ENCODE measurements at regions not wholly inside any gene's neighbourhood (a gene's known extent, or its start where the extent isn't known, plus 50 kb on each side); places are given as distances from the start of the nearest gene placed in this dataset.

DNA sequence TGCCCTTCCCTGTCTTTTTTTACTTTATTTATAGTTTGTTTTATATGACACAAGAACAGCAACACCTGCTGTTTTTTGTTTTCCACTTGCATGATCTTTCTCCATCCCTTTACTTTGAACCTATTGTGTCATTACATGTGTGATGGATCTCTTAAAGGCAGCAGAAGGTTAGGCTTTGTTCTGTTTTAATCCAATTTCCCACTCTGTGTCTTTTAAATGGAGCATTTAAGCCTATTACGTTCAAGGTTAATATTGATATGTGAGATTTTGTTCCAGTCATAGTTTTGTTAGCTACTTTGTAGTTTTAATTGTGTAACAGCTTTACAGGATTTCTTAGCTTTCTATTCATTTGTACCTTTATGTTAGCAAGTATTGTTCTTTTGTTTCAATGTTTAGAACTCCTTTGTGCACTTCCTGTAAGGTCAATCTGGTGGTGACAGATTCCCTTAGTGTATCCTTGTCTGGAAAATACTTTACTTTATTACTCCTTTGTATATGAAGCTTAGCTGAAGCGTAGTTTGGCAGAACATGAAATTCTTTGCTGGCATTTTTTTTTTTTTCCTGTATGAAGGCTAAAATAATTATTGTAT, 1443.0 kb upstream of the LRRTM1 start:
- no peaks in the 10 kb centered on the region for H3K27me3 ChIP-seq (ENCODE audit: insufficient read depth, low read length, poor library complexity)
- no peak overlapping the region for H3K4me2 ChIP-seq (ENCODE audit: low read length)

DNA sequence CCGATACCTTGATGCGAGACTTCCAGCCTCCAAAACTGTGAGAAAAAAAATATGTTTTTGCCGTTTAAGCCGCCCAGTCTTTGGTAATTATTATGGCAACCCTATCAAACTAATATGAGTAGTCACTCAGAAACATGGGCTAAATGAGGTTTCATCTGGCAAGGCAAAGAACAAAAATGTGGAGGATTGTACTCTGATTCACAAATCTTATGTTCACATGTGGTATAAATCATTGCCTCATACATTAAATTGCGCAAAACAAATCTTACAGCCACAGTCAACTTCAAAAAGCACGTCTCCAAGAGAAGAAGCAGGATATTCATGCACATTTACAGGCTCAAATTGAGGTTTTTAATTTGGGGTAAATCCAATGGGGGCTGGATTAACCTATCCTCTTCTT, 1435.4 kb upstream of the LRRTM1 start:
- no CpG with 5 or more reads among the region's 6 CpGs for WGBS (ENCODE audit: extremely low coverage, insufficient coverage, low lambda C conversion rate)
- Histone ChIP-seq H3K4ac (ENCODE audit: low read depth, low read length) (no peak overlapping the region), H4K5ac (ENCODE audit: low read length) (no peak overlapping the region), H3K23ac (ENCODE audit: low read length) (no peak overlapping the region), H3K18ac (ENCODE audit: low read length) (no peak overlapping the region), H3K27ac (ENCODE audit: low read depth, low read length) (no peak overlapping the region), H3K27me3 (ENCODE audit: insufficient read depth, low read length, poor library complexity) (no peaks in the 10 kb centered on the region), H3K79me1 (ENCODE audit: low read length) (no peaks in the 10 kb centered on the region), H2AK5ac (ENCODE audit: low read length) (no peak overlapping the region), H2BK5ac (ENCODE audit: low read length) (no peak overlapping the region), H3K4me3 (ENCODE audit: low read length) (no peak overlapping the region), H4K8ac (ENCODE audit: low read depth, low read length) (no peak overlapping the region), H3K9ac (ENCODE audit: low read length) (no peak overlapping the region), H2BK15ac (replicated peaks; ENCODE audit: low read depth) (no peak overlapping the region), H3K4me1 (ENCODE audit: control insufficient read depth, low read depth, low read length) (no peaks in the 10 kb centered on the region), H3K79me2 (ENCODE audit: control insufficient read depth, insufficient read depth, low read length) (no peaks in the 10 kb centered on the region), H3K4me2 (ENCODE audit: low read length) (no peak overlapping the region), H3K36me3 (ENCODE audit: control insufficient read depth, insufficient read depth, low read length) (no peaks in the 10 kb centered on the region), H2BK120ac (ENCODE audit: low read depth, low read length) (no peak overlapping the region), H3K56ac (ENCODE audit: low read length) (no peak overlapping the region)
- no peak for DNase-seq

More for the DNA sequence above, 1443.0 kb upstream of the LRRTM1 start:
- Histone ChIP-seq H4K8ac (ENCODE audit: low read depth, low read length) (no peak overlapping the region), H3K23ac (ENCODE audit: low read length) (no peak overlapping the region), H2BK120ac (ENCODE audit: low read depth, low read length) (no peak overlapping the region), H3K4me3 (ENCODE audit: low read length) (no peak overlapping the region), H3K79me2 (ENCODE audit: control insufficient read depth, insufficient read depth, low read length) (no peaks in the 10 kb centered on the region), H2BK5ac (ENCODE audit: low read length) (no peak overlapping the region), H3K36me3 (ENCODE audit: control insufficient read depth, insufficient read depth, low read length) (no peaks in the 10 kb centered on the region), H3K56ac (ENCODE audit: low read length) (no peak overlapping the region), H3K4me1 (ENCODE audit: control insufficient read depth, low read depth, low read length) (no peaks in the 10 kb centered on the region), H2AK5ac (ENCODE audit: low read length) (no peak overlapping the region), H4K5ac (ENCODE audit: low read length) (no peak overlapping the region), H3K18ac (ENCODE audit: low read length) (no peak overlapping the region), H2BK15ac (replicated peaks; ENCODE audit: low read depth) (no peak overlapping the region), H3K9ac (ENCODE audit: low read length) (no peak overlapping the region), H3K4ac (ENCODE audit: low read depth, low read length) (no peak overlapping the region), H3K79me1 (ENCODE audit: low read length) (no peaks in the 10 kb centered on the region), H3K27ac (ENCODE audit: low read depth, low read length) (no peak overlapping the region)
- WGBS (ENCODE audit: extremely low coverage, insufficient coverage, low lambda C conversion rate): no CpG with 5 or more reads among the region's 2 CpGs
- no peak for DNase-seq

DNA sequence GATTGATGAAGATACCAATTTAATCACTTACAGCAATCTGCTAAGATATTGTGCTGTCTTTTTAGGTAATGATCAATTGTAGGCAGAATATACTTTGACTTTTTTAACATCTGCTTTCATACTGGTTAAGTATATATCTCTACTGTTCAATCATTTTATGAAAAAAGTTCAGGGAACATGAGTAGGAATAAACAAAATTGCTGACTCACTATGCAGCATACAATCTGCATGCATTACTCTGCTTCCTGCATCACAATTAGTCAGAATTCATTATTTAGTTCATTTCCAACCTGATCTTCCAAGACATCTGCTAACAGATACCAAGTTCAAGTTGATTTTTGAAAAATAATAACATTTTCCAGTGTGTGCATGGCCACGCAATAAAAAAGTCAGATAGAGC, 1430.4 kb upstream of the LRRTM1 start:
- DNase-seq: no peak
- Histone ChIP-seq H3K27ac (ENCODE audit: low read depth, low read length) (no peak overlapping the region), H4K8ac (ENCODE audit: low read depth, low read length) (no peak overlapping the region), H3K79me2 (ENCODE audit: control insufficient read depth, insufficient read depth, low read length) (no peaks in the 10 kb centered on the region), H3K4me3 (ENCODE audit: low read length) (no peak overlapping the region), H3K4me1 (ENCODE audit: control insufficient read depth, low read depth, low read length) (no peaks in the 10 kb centered on the region), H3K56ac (ENCODE audit: low read length) (no peak overlapping the region), H3K79me1 (ENCODE audit: low read length) (no peaks in the 10 kb centered on the region), H2AK5ac (ENCODE audit: low read length) (no peak overlapping the region), H2BK120ac (ENCODE audit: low read depth, low read length) (no peak overlapping the region), H4K5ac (ENCODE audit: low read length) (no peak overlapping the region), H3K27me3 (ENCODE audit: insufficient read depth, low read length, poor library complexity) (no peaks in the 10 kb centered on the region), H3K36me3 (ENCODE audit: control insufficient read depth, insufficient read depth, low read length) (no peaks in the 10 kb centered on the region), H3K23ac (ENCODE audit: low read length) (no peak overlapping the region), H3K18ac (ENCODE audit: low read length) (no peak overlapping the region), H3K9ac (ENCODE audit: low read length) (no peak overlapping the region), H3K4ac (ENCODE audit: low read depth, low read length) (no peak overlapping the region), H2BK5ac (ENCODE audit: low read length) (no peak overlapping the region), H2BK15ac (replicated peaks; ENCODE audit: low read depth) (no peak overlapping the region), H3K4me2 (ENCODE audit: low read length) (no peak overlapping the region)
- no CpG with 5 or more reads among the region's 1 CpG for WGBS (ENCODE audit: extremely low coverage, insufficient coverage, low lambda C conversion rate)

DNA sequence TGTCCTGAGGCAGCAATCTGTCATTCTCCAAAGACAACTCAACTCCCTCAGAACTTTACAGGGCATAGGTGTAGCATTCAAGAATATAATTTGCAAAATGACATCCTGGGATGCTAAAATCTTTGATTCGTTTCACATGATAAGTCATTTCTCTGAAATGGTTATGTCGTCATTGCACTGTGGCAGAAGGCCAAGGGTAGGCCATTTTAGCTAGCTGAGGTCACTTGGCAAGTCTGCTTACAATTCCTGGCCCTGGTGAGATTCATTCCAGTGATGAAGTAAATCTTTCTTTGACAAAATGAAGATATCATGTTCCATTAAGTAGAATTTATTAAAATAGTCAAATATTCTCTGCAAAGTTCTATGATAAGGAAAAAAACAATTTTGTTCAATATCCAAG, 1410.3 kb upstream of the LRRTM1 start:
- Histone ChIP-seq H3K27me3 (ENCODE audit: insufficient read depth, low read length, poor library complexity) (no peaks in the 10 kb centered on the region), H3K4ac (ENCODE audit: low read depth, low read length) (no peak overlapping the region), H3K79me2 (ENCODE audit: control insufficient read depth, insufficient read depth, low read length) (no peaks in the 10 kb centered on the region), H3K4me1 (ENCODE audit: control insufficient read depth, low read depth, low read length) (no peaks in the 10 kb centered on the region), H3K23ac (ENCODE audit: low read length) (no peak overlapping the region), H2BK120ac (ENCODE audit: low read depth, low read length) (no peak overlapping the region), H3K9ac (ENCODE audit: low read length) (no peak overlapping the region), H3K79me1 (ENCODE audit: low read length) (no peaks in the 10 kb centered on the region), H3K18ac (ENCODE audit: low read length) (no peak overlapping the region), H3K56ac (ENCODE audit: low read length) (no peak overlapping the region), H2BK5ac (ENCODE audit: low read length) (no peak overlapping the region), H2AK5ac (ENCODE audit: low read length) (no peak overlapping the region), H4K5ac (ENCODE audit: low read length) (no peak overlapping the region), H3K4me3 (ENCODE audit: low read length) (no peak overlapping the region), H3K4me2 (ENCODE audit: low read length) (no peak overlapping the region), H3K36me3 (ENCODE audit: control insufficient read depth, insufficient read depth, low read length) (no peaks in the 10 kb centered on the region), H4K8ac (ENCODE audit: low read depth, low read length) (no peak overlapping the region), H2BK15ac (replicated peaks; ENCODE audit: low read depth) (no peak overlapping the region), H3K27ac (ENCODE audit: low read depth, low read length) (no peak overlapping the region)
- DNase-seq: no peak
- WGBS (ENCODE audit: extremely low coverage, insufficient coverage, low lambda C conversion rate): no CpG with 5 or more reads among the region's 2 CpGs

DNA sequence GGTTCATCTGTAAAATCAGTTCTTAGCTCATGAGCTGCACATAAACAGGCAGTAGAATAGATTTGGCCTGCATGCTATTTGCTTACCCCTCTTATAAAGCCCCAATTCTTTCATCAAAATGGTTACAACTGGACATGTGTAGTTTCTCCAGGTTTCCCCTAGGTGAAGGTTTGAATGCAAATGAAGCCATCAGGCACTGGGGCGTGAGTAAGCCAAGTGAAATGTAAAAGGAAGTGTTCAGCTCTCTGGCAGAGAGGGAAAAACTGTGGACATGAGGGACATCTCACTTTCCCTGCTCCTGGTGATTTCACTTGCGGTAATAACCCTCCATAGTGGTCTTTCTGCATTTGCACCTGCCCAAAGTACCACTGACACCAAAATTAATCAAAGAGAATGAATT, 1402.3 kb upstream of the LRRTM1 start:
- H2BK120ac ChIP-seq (ENCODE audit: low read depth, low read length): no peak overlapping the region
- no peak overlapping the region for H4K8ac ChIP-seq (ENCODE audit: low read depth, low read length)
- H3K79me2 ChIP-seq (ENCODE audit: control insufficient read depth, insufficient read depth, low read length): no peaks in the 10 kb centered on the region
- no peak overlapping the region for H3K23ac ChIP-seq (ENCODE audit: low read length)
- H3K18ac ChIP-seq (ENCODE audit: low read length): no peak overlapping the region
- H4K5ac ChIP-seq (ENCODE audit: low read length): no peak overlapping the region
- H3K56ac ChIP-seq (ENCODE audit: low read length): no peak overlapping the region
- H3K4me3 ChIP-seq (ENCODE audit: low read length): no peak overlapping the region
- H3K4me2 ChIP-seq (ENCODE audit: low read length): no peak overlapping the region
- no peak overlapping the region for H3K4ac ChIP-seq (ENCODE audit: low read depth, low read length)
- peak; percentile 15 for DNase-seq
- no peaks in the 10 kb centered on the region for H3K79me1 ChIP-seq (ENCODE audit: low read length)
- H2BK5ac ChIP-seq (ENCODE audit: low read length): no peak overlapping the region
- no peaks in the 10 kb centered on the region for H3K27me3 ChIP-seq (ENCODE audit: insufficient read depth, low read length, poor library complexity)
- no peaks in the 10 kb centered on the region for H3K4me1 ChIP-seq (ENCODE audit: control insufficient read depth, low read depth, low read length)
- no peak overlapping the region for H2BK15ac ChIP-seq (replicated peaks; ENCODE audit: low read depth)
- no peak overlapping the region for H2AK5ac ChIP-seq (ENCODE audit: low read length)
- no CpG with 5 or more reads among the region's 2 CpGs for WGBS (ENCODE audit: extremely low coverage, insufficient coverage, low lambda C conversion rate)
- H3K9ac ChIP-seq (ENCODE audit: low read length): no peak overlapping the region
- H3K36me3 ChIP-seq (ENCODE audit: control insufficient read depth, insufficient read depth, low read length): no peaks in the 10 kb centered on the region
- H3K27ac ChIP-seq (ENCODE audit: low read depth, low read length): no peak overlapping the region

DNA sequence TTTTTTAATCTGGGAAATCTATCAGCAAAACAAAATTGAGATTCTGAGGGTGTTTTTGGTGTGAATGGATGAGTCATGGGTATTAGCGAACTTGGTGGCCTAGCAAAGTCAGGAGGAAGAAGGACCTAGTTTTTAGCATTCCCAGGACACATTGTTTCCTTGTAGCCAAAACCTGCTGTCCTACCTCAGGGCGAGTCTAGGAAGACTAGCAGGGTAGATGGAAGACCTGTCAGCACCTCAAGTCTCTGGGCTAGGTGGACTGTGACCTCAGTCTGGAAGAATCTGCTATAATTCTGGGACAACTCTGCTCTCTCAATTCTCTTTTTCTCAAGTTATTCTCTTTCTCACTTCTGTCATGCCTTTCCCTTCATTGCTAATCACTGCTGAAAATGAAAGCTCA, 1399.3 kb upstream of the LRRTM1 start:
- DNase-seq: peak; percentile 60
- Histone ChIP-seq H3K56ac (ENCODE audit: low read length) (no peak overlapping the region), H2BK120ac (ENCODE audit: low read depth, low read length) (no peak overlapping the region), H3K4me2 (ENCODE audit: low read length) (no peak overlapping the region), H3K9ac (ENCODE audit: low read length) (no peak overlapping the region), H3K79me1 (ENCODE audit: low read length) (no peaks in the 10 kb centered on the region), H3K18ac (ENCODE audit: low read length) (no peak overlapping the region), H3K4me3 (ENCODE audit: low read length) (no peak overlapping the region), H3K36me3 (ENCODE audit: control insufficient read depth, insufficient read depth, low read length) (no peaks in the 10 kb centered on the region), H3K27ac (ENCODE audit: low read depth, low read length) (no peak overlapping the region), H3K79me2 (ENCODE audit: control insufficient read depth, insufficient read depth, low read length) (no peaks in the 10 kb centered on the region), H4K8ac (ENCODE audit: low read depth, low read length) (no peak overlapping the region), H3K27me3 (ENCODE audit: insufficient read depth, low read length, poor library complexity) (no peaks in the 10 kb centered on the region), H2AK5ac (ENCODE audit: low read length) (no peak overlapping the region), H3K4ac (ENCODE audit: low read depth, low read length) (no peak overlapping the region), H3K4me1 (ENCODE audit: control insufficient read depth, low read depth, low read length) (no peaks in the 10 kb centered on the region), H2BK5ac (ENCODE audit: low read length) (no peak overlapping the region), H3K23ac (ENCODE audit: low read length) (no peak overlapping the region), H4K5ac (ENCODE audit: low read length) (no peak overlapping the region), H2BK15ac (replicated peaks; ENCODE audit: low read depth) (no peak overlapping the region)
- no CpG with 5 or more reads among the region's 2 CpGs for WGBS (ENCODE audit: extremely low coverage, insufficient coverage, low lambda C conversion rate)

All from mesendoderm (in vitro differentiated cells).